GM12878 (cell line): ENCODE measurements at regions not wholly inside any gene's neighbourhood (a gene's known extent, or its start where the extent isn't known, plus 50 kb on each side); places are given as distances from the start of the nearest gene placed in this dataset.

Experiments used
- CTCF ChIP-seq, 3 experiments: IDR thresholded peaks in 2 of 3; conservative IDR thresholded peaks in 1 of 3; 2 replicates each; pipeline ENCODE4 v1.5.1; 2011; ENCODE audit warnings: low read depth in 3 of 3, low read length in 3 of 3, mild to moderate bottlenecking in 3 of 3, control low read depth in 2 of 3, moderate library complexity in 2 of 3, inconsistent platforms in 1 of 3, mixed read lengths in 1 of 3; ENCODE audit not compliant: control insufficient read depth in 2 of 3, insufficient read depth in 1 of 3; ENCODE audit errors: extremely low read depth in 1 of 3
- EZH2 ChIP-seq: IDR thresholded peaks from 2 replicates; pipeline ENCODE4 v1.6.1; 2012; ENCODE audit warnings: low read depth, mild to moderate bottlenecking, control low read depth, inconsistent platforms, low read length, borderline replicate concordance; ENCODE audit not compliant: control insufficient read depth
- GABPA ChIP-seq: IDR thresholded peaks from 2 replicates; pipeline ENCODE4 v1.6.1; 2014; ENCODE audit warnings: antibody characterized with exemption, low read depth, mild to moderate bottlenecking, inconsistent platforms
- PBX3 ChIP-seq: IDR thresholded peaks from 2 replicates; pipeline ENCODE4 v1.6.1; 2011; ENCODE audit warnings: mild to moderate bottlenecking, low read depth, low read length, moderate library complexity; ENCODE audit not compliant: insufficient replicate concordance
- POLR2AphosphoS5 ChIP-seq: IDR thresholded peaks from 2 replicates; pipeline ENCODE4 v1.6.1; 2011; ENCODE audit warnings: mild to moderate bottlenecking, low read length, inconsistent platforms
- REST ChIP-seq: IDR thresholded peaks from 2 replicates; pipeline ENCODE4 v1.6.1; 2012; ENCODE audit warnings: mild to moderate bottlenecking, low read depth, low read length
- USF1 ChIP-seq: IDR thresholded peaks from 2 replicates; pipeline ENCODE4 v1.6.1; 2011; ENCODE audit warnings: borderline replicate concordance, low read depth, mild to moderate bottlenecking, moderate library complexity, mixed read lengths, low read length; ENCODE audit not compliant: insufficient read depth; ENCODE audit errors: extremely low read length

GRCh38 chr11:115843111-115843510 is 338.9 kb upstream of the CADM1 start:
- TF ChIP-seq CTCF (IDR thresholded peaks at IDR 0.05 in 2 of 3, conservative IDR thresholded peaks at IDR 0.05 in 1 of 3; ENCODE audit: control insufficient read depth in 2 of 3, extremely low read depth in 1 of 3, insufficient read depth in 1 of 3, low read depth in 3 of 3, low read length in 3 of 3) (no peak), EZH2 (no peak), GABPA (no peak), USF1 (no peak), REST (no peak), POLR2AphosphoS5 (no peak), PBX3 (no peak)
